ENCODE measurements at regions not wholly inside any gene's neighbourhood (a gene's known extent, or its start where the extent isn't known, plus 50 kb on each side); places are given as distances from the start of the nearest gene placed in this dataset.

DNA sequence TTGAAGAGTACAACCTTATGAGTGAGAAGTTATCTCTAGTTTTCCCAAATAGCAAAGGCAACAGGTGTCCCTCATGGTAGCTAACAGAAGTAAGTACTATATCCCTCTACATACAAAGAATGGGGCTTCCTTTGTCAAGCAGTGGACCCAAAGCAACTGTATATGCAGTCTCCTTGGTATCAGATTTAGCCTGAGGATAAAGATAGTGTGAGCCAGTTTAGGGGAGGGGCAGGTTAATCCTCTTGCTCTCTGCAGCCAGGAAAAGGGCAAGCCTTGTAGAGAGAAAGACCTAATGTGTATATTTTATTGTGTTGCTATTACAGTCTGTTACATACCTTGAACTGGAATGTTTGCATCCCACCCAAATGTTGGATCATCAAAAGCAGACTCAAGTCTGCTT, 117.9 kb upstream of the COL8A1 start:
- in situ Hi-C loops (cut with HindIII; ENCODE audit: low pct_ligation_motif_present, low sequenced_read_pairs), result no loop called here
- Histone ChIP-seq H3K4me3 (ENCODE audit: low read depth, low read length) (no peak overlapping the region), H3K27me3 (replicated peaks) (no peaks in the 10 kb centered on the region), H3K27ac (no peak overlapping the region), H3K36me3 (replicated peaks) (no peaks in the 10 kb centered on the region)
- TF ChIP-seq, protein P1, sequence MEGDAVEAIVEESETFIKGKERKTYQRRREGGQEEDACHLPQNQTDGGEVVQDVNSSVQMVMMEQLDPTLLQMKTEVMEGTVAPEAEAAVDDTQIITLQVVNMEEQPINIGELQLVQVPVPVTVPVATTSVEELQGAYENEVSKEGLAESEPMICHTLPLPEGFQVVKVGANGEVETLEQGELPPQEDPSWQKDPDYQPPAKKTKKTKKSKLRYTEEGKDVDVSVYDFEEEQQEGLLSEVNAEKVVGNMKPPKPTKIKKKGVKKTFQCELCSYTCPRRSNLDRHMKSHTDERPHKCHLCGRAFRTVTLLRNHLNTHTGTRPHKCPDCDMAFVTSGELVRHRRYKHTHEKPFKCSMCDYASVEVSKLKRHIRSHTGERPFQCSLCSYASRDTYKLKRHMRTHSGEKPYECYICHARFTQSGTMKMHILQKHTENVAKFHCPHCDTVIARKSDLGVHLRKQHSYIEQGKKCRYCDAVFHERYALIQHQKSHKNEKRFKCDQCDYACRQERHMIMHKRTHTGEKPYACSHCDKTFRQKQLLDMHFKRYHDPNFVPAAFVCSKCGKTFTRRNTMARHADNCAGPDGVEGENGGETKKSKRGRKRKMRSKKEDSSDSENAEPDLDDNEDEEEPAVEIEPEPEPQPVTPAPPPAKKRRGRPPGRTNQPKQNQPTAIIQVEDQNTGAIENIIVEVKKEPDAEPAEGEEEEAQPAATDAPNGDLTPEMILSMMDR (IDR thresholded peaks at IDR 0.05; ENCODE audit: low read depth, low read length, missing control alignments), result no peak
- DNase-seq, result no peak

DNA sequence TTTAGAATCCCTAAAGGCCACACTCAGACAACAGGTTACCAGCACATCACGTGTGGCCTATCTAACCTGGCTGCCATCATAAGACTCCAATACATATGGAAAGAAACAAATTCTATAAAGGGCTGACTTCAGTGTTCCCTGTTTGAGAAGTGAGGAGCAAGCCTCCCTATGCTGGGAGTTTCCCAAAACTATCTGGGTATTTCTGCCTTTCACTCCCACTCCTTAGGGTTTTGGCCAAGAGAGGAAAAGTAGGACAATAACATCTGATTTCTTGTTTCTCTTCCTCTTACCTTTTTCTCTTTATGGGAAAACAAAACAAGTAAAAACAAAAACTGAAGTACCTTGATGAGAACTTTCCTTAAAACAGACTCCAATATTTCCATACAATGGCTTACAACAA, 121.5 kb upstream of the COL8A1 start:
- in situ Hi-C loops (cut with HindIII; ENCODE audit: low pct_ligation_motif_present, low sequenced_read_pairs), result no loop called here

DNA sequence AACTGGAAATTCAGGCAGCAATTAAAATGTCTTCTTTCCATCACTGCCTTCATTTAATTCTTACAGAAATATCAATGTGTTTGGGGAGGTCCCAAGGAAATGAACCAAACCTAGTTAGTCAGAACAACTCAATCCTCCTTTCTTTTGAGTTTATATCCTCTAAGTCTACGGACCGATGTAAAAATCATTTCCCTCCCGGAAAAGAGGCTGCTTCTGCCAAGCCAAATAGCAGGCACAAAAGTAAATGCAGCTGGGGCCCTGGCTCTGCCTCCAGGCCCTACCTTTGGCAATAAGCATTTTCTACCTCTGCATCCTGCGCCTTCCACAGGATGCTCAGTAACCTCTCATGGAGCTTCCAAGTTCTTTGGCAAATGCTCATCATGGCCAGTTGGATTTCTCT, 122.5 kb upstream of the COL8A1 start:
- Histone ChIP-seq H3K4me3 (ENCODE audit: low read depth, low read length) (no peak overlapping the region), H3K27me3 (replicated peaks) (no peaks in the 10 kb centered on the region), H3K36me3 (replicated peaks) (no peaks in the 10 kb centered on the region), H3K27ac (no peak overlapping the region)
- TF ChIP-seq, protein P1 (IDR thresholded peaks at IDR 0.05; ENCODE audit: low read depth, low read length, missing control alignments), result no peak
- in situ Hi-C loops (cut with HindIII; ENCODE audit: low pct_ligation_motif_present, low sequenced_read_pairs), result no loop called here
- DNase-seq, result no peak

More for the DNA sequence above, 121.5 kb upstream of the COL8A1 start:
- H3K27me3 ChIP-seq (replicated peaks), result no peaks in the 10 kb centered on the region
- no peak overlapping the region for H3K4me3 ChIP-seq (ENCODE audit: low read depth, low read length)
- no peak overlapping the region for H3K27ac ChIP-seq
- TF ChIP-seq, protein P1 (IDR thresholded peaks at IDR 0.05; ENCODE audit: low read depth, low read length, missing control alignments), result no peak
- DNase-seq, result no peak
- H3K36me3 ChIP-seq (replicated peaks), result no peaks in the 10 kb centered on the region

DNA sequence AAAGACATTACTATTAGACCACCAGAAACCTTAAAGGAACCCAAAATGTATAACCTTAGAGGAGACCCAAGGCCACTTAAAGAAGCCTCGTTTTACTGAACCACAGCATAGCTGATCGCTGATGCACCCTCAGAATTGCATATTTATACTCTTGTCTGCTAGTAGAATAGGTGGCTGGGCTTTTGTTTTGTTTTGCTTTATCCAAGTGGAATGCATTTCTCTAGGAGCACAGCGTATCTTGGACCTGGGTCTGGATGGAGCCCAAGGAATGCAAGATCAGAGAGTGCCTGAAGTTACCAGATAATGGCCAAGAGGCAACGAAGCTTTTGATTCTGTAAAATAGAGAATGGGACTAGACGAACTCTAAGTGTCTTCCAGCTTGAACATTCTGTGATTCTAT, 129.2 kb upstream of the COL8A1 start:
- no peaks in the 10 kb centered on the region for H3K36me3 ChIP-seq (replicated peaks)
- H3K4me3 ChIP-seq (ENCODE audit: low read depth, low read length), result no peak overlapping the region
- in situ Hi-C loops (cut with HindIII; ENCODE audit: low pct_ligation_motif_present, low sequenced_read_pairs), result no loop called here
- peak overlapping the region; percentile 74 for H3K27ac ChIP-seq
- peak; percentile 95 for DNase-seq
- H3K27me3 ChIP-seq (replicated peaks), result no peaks in the 10 kb centered on the region
- TF ChIP-seq, protein P1 (IDR thresholded peaks at IDR 0.05; ENCODE audit: low read depth, low read length, missing control alignments), result no peak

DNA sequence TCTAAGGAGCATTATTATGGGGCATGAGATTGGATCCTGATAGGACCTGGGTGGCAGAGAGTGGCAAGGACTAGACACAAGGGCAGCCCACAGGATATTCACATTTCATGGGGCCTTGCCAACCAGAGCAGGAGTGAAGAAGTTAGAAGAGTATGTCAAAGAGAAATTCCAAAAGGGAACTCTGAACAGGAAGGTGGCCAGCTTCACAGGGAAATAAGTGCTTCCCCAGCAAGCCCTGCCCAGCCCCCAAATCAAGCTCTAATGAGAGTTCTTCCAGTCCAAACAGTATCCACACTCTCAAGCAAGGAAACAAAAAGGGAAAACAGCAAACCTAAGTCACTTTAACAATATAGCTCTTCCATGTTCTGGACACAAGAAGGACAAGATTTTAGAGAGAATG, 130.2 kb upstream of the COL8A1 start:
- no peak for DNase-seq
- no peak overlapping the region for H3K4me3 ChIP-seq (ENCODE audit: low read depth, low read length)
- TF ChIP-seq, protein P1 (IDR thresholded peaks at IDR 0.05; ENCODE audit: low read depth, low read length, missing control alignments), result no peak
- H3K27me3 ChIP-seq (replicated peaks), result no peaks in the 10 kb centered on the region
- peak overlapping the region; percentile 74 for H3K27ac ChIP-seq
- no peaks in the 10 kb centered on the region for H3K36me3 ChIP-seq (replicated peaks)
- in situ Hi-C loops (cut with HindIII; ENCODE audit: low pct_ligation_motif_present, low sequenced_read_pairs), result no loop called here

DNA sequence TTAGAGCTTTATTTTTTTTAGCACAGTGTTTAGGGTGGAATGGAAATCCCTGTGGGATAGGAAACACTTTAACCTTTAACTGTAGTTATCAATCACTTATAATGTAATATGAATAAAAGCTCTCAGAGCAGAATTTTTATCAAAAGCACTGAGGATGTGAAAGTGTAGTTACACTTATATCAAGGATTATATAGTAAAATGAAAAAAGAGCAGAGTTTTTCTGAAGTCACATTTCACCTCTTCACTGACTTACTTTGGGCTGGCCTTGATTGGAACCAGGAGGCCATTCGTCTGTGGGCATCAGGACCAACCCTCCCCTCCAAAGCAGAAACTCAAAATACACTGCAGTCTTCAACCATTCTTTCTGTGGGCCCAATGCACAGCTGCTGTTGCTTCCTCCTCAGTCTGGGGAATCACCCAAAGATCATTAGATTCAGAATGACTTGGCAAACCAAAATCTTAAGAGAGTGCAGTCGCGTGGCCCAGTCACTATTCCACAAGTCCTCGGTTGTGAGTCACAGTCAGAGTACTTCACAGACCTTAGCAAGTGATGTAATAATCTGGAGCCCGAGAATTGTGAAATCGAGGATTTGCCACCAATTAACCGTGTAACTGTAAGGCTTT, 132.6 kb upstream of the COL8A1 start:
- Histone ChIP-seq H3K27me3 (replicated peaks) (no peaks in the 10 kb centered on the region), H3K4me3 (ENCODE audit: low read depth, low read length) (no peak overlapping the region), H3K27ac (peak overlapping the region; percentile 95), H3K36me3 (replicated peaks) (no peaks in the 10 kb centered on the region)
- peak; percentile 96 for DNase-seq
- TF ChIP-seq, protein P1 (IDR thresholded peaks at IDR 0.05; ENCODE audit: low read depth, low read length, missing control alignments), result no peak
- in situ Hi-C loops (cut with HindIII; ENCODE audit: low pct_ligation_motif_present, low sequenced_read_pairs), result no loop called here
